CD4-positive, alpha-beta T cell treated with Interleukin-17A for 1 hour (primary cell): ENCODE measurements at regions not wholly inside any gene's neighbourhood (a gene's known extent, or its start where the extent isn't known, plus 50 kb on each side); places are given as distances from the start of the nearest gene placed in this dataset.
"Not testable (repeated sequence)": the region's sequence is repeated elsewhere in the genome, so short reads cannot be mapped to it uniquely, and the experiment has no call there.

Source experiments
- DNase-seq: peaks from one replicate; pipeline ENCODE4 v3.0.0-alpha.2; 2020

- no peak for DNase-seq
Observed at GRCh38 chr15:95152741-95153140, 921.4 kb downstream of the MCTP2 start.

- DNase-seq, result not testable (repeated sequence)
Observed at GRCh38 chr15:95153201-95153600, 921.8 kb downstream of the MCTP2 start.

- DNase-seq, result no peak
Observed at GRCh38 chr15:95160316-95160715, 929.0 kb downstream of the MCTP2 start.

GRCh38 chr15:95162069-95162468 lies 930.7 kb downstream of the MCTP2 start:
- DNase-seq, result no peak

- DNase-seq, result no peak
Observed at GRCh38 chr15:95162531-95162930, 931.2 kb downstream of the MCTP2 start.

- DNase-seq, result no peak
Observed at GRCh38 chr15:95162967-95163531, 931.7 kb downstream of the MCTP2 start.

- DNase-seq, result no peak
Observed at GRCh38 chr15:95168152-95168551, 936.8 kb downstream of the MCTP2 start.

- no peak for DNase-seq
Observed at GRCh38 chr15:95168951-95169431, 937.6 kb downstream of the MCTP2 start.

GRCh38 chr15:95169541-95170459 lies 938.4 kb downstream of the MCTP2 start:
- no peak for DNase-seq

- no peak for DNase-seq
Observed at GRCh38 chr15:95170561-95171380, 939.4 kb downstream of the MCTP2 start.

- no peak for DNase-seq
Observed at GRCh38 chr15:95171564-95171963, 940.2 kb downstream of the MCTP2 start.

- no peak for DNase-seq
Observed at GRCh38 chr15:95174301-95175259, 943.2 kb downstream of the MCTP2 start.

- no peak for DNase-seq
Observed at GRCh38 chr15:95175914-95176658, 944.7 kb downstream of the MCTP2 start.

GRCh38 chr15:95176794-95177577 lies 945.6 kb downstream of the MCTP2 start:
- DNase-seq, result no peak

GRCh38 chr15:95180530-95180929 lies 949.2 kb downstream of the MCTP2 start:
- no peak for DNase-seq

GRCh38 chr15:95182091-95182490 lies 950.7 kb downstream of the MCTP2 start:
- DNase-seq, result no peak

- DNase-seq, result no peak
Observed at GRCh38 chr15:95192923-95193322, 961.6 kb downstream of the MCTP2 start.

GRCh38 chr15:95194746-95195145 lies 963.4 kb downstream of the MCTP2 start:
- DNase-seq, result no peak

GRCh38 chr15:95196176-95196915 lies 965.0 kb downstream of the MCTP2 start:
- no peak for DNase-seq
